Panc1 (cell line): ENCODE measurements at regions not wholly inside any gene's neighbourhood (a gene's known extent, or its start where the extent isn't known, plus 50 kb on each side); places are given as distances from the start of the nearest gene placed in this dataset.

Experiments
- ATAC-seq: fragments of 200-7000 bp; cut with Tn5 transposase; 2 replicates; pipeline ENCODE4 v1.9.1; 2020; ENCODE audit warnings: mild to moderate bottlenecking, moderate library complexity
- BruUV-seq: library from RNA; stranded (reverse); fragments of 400-500 nt; replicated peaks from 2 replicates; lab custom pipeline; 2021; lab: Mats Ljungman, UMichigan
- CTCF ChIA-PET: fragments of 300-600 bp; sonication (Branson Sonifier 250); formaldehyde crosslinking; loops from one replicate; lab custom pipeline; 2022; ENCODE audit warnings: antibody characterized with exemption; lab: Charles Lee
- POLR2A ChIA-PET: fragments of 300-600 bp; sonication (Branson Sonifier 250); formaldehyde crosslinking; loops from one replicate; lab custom pipeline; 2022; ENCODE audit warnings: antibody characterized with exemption; lab: Charles Lee
- DNase-seq: peaks from one replicate; pipeline ENCODE4 v3.0.0-alpha.2; 2010; ENCODE audit warnings: low read depth, low spot score
- H3K27ac ChIP-seq: 2 replicates; pipeline ENCODE4 v1.5.1; 2011; ENCODE audit warnings: mild to moderate bottlenecking, low read length, inconsistent platforms
- H3K27me3 ChIP-seq: fragments of 200-500 bp; sonication (Bioruptor generic); 2 replicates; pipeline ENCODE4 v1.6.0; 2014; ENCODE audit warnings: low read length, inconsistent platforms; ENCODE audit not compliant: control insufficient read depth, insufficient read depth
- H3K36me3 ChIP-seq: fragments of 200-500 bp; sonication (Bioruptor generic); 2 replicates; pipeline ENCODE4 v1.5.1; 2014; ENCODE audit warnings: inconsistent platforms, mild to moderate bottlenecking, low read length, moderate library complexity; ENCODE audit not compliant: control insufficient read depth, insufficient read depth
- H3K4me1 ChIP-seq: 2 replicates; pipeline ENCODE4 v1.5.1; 2011; ENCODE audit warnings: inconsistent platforms, mild to moderate bottlenecking, low read length, moderate library complexity; ENCODE audit not compliant: control insufficient read depth, insufficient read depth
- H3K4me3 ChIP-seq, 2 experiments: 2 replicates each; pipeline ENCODE4 v1.5.1; 2011 to 2012; ENCODE audit warnings: low read depth in 2 of 2, low read length in 2 of 2, mild to moderate bottlenecking in 2 of 2, inconsistent platforms in 1 of 2, moderate library complexity in 1 of 2
- H3K9me3 ChIP-seq: fragments of 200-500 bp; sonication (Bioruptor generic); 2 replicates; pipeline ENCODE4 v1.5.1; 2014; ENCODE audit warnings: low read depth, mild to moderate bottlenecking, inconsistent platforms, low read length, moderate library complexity; ENCODE audit not compliant: control insufficient read depth, insufficient read depth
- CTCF ChIP-seq: fragments of 450-650 bp; IDR thresholded peaks from 2 replicates; pipeline ENCODE4 v1.5.1; 2017; ENCODE audit warnings: mild to moderate bottlenecking
- POLR2AphosphoS5 ChIP-seq: IDR thresholded peaks from 2 replicates; pipeline ENCODE4 v1.6.1; 2012; ENCODE audit warnings: mild to moderate bottlenecking, low read depth, low read length, moderate library complexity
- REST ChIP-seq, 2 experiments: IDR thresholded peaks; 2 replicates each; pipeline ENCODE4 v1.6.1; 2011 to 2012; ENCODE audit warnings: low read depth in 2 of 2, control low read depth in 1 of 2, low read length in 1 of 2, mild to moderate bottlenecking in 1 of 2, moderate library complexity in 1 of 2; ENCODE audit not compliant: insufficient read depth in 1 of 2
- SIN3A ChIP-seq: IDR thresholded peaks from 2 replicates; pipeline ENCODE4 v1.6.1; 2012; ENCODE audit warnings: low read depth, mild to moderate bottlenecking, low read length, moderate library complexity, borderline replicate concordance; ENCODE audit not compliant: insufficient read depth
- TCF7L2 ChIP-seq: IDR thresholded peaks from 2 replicates; pipeline ENCODE4 v1.6.1; 2011; ENCODE audit warnings: mild to moderate bottlenecking, low read depth, low read length, inconsistent platforms
- in situ Hi-C: cut with HindIII; loops from 2 replicates; pipeline ENCODE4 v1.10.0; 2016; ENCODE audit warnings: low sequenced_read_pairs, low pct_unique_long_range_greater_than_20kb
- intact Hi-C: fragments of 100-400 bp; cut with micrococcal nuclease; formaldehyde crosslinking; loops from one replicate; pipeline ENCODE4 v1.10.0; 2022; ENCODE audit not compliant: unreplicated experiment

GRCh38 chrX:39877905-39878304 lies 219.9 kb downstream of the BCOR start:
- CTCF ChIA-PET = no interaction called here
- ATAC-seq = no peak

GRCh38 chrX:39883666-39884065 lies 214.1 kb downstream of the BCOR start:
- no peaks in the 10 kb centered on the region for H3K27me3 ChIP-seq
- H3K4me3 ChIP-seq = no peak overlapping the region
- ChIA-PET POLR2A (interaction anchor here (0.6 kb wide), 1 partner anchor 403 kb away, joined by 3 read pairs; no protein-coding TSS in a partner anchor), CTCF (no interaction called here)
- BruUV-seq = no TSS peak
- H3K9me3 ChIP-seq = no peaks in the 10 kb centered on the region
- DNase-seq (no peak), ATAC-seq (no peak)
- no peaks in the 10 kb centered on the region for H3K4me1 ChIP-seq
- TF ChIP-seq POLR2AphosphoS5 (no peak), REST (IDR thresholded peaks at IDR 0.05; ENCODE audit: insufficient read depth in 1 of 2, low read depth in 2 of 2, low read length in 1 of 2) (no peak), CTCF (no peak), SIN3A (no peak), TCF7L2 (no peak)
- in situ Hi-C loops = no loop called here
- H3K27ac ChIP-seq = no peak overlapping the region
- H3K36me3 ChIP-seq = no peaks in the 10 kb centered on the region
- intact Hi-C loops = no loop called here

More at GRCh38 chrX:39877905-39878304, 219.9 kb downstream of the BCOR start:
- Histone ChIP-seq H3K4me1 (no peaks in the 10 kb centered on the region), H3K9me3 (no peaks in the 10 kb centered on the region), H3K36me3 (no peaks in the 10 kb centered on the region), H3K27me3 (no peaks in the 10 kb centered on the region), H3K27ac (no peak overlapping the region), H3K4me3 (no peak overlapping the region)
- in situ Hi-C loops = no loop called here
- POLR2A ChIA-PET = no interaction called here
- no TSS peak for BruUV-seq
- no peak for DNase-seq
- intact Hi-C loops = no loop called here
- no peak for TF ChIP-seq SIN3A

- no peak for ATAC-seq
- no peaks in the 10 kb centered on the region for H3K36me3 ChIP-seq
- BruUV-seq = no TSS peak
- CTCF ChIA-PET = no interaction called here
- H3K4me3 ChIP-seq = no peak overlapping the region
- no peaks in the 10 kb centered on the region for H3K4me1 ChIP-seq
- POLR2A ChIA-PET = no interaction called here
- H3K27ac ChIP-seq = no peak overlapping the region
- DNase-seq = no peak
- in situ Hi-C loops (no loop called here), intact Hi-C loops (no loop called here)
- TF ChIP-seq SIN3A (no peak), POLR2AphosphoS5 (no peak), CTCF (no peak), REST (IDR thresholded peaks at IDR 0.05; ENCODE audit: insufficient read depth in 1 of 2, low read depth in 2 of 2, low read length in 1 of 2) (no peak), TCF7L2 (no peak)
- no peaks in the 10 kb centered on the region for H3K27me3 ChIP-seq
- H3K9me3 ChIP-seq = no peaks in the 10 kb centered on the region
Observed at GRCh38 chrX:39886282-39886681, 211.5 kb downstream of the BCOR start.
